K562 (cell line): ENCODE measurements at regions not wholly inside any gene's neighbourhood (a gene's known extent, or its start where the extent isn't known, plus 50 kb on each side); places are given as distances from the start of the nearest gene placed in this dataset.
"Not testable (repeated sequence)": the region's sequence is repeated elsewhere in the genome, so short reads cannot be mapped to it uniquely, and the experiment has no call there.

Experiments
- ATAC-seq: fragments of 200-7000 bp; cut with Tn5 transposase; 3 replicates; pipeline ENCODE4 v1.9.1; 2020; ENCODE audit warnings: moderate library complexity
- BruUV-seq: library from RNA; stranded (reverse); fragments of 400-500 nt; replicated peaks from 2 replicates; lab custom pipeline; 2021; lab: Mats Ljungman, UMichigan
- CTCF ChIA-PET: fragments of 300-600 bp; formaldehyde crosslinking; extraction: SDS; loops from one replicate; lab custom pipeline; 2021; ENCODE audit warnings: low intra/inter-chr PET ratio; lab: Yijun Ruan, JAX
- POLR2A ChIA-PET: fragments of 300-600, 350-650 bp; sonication (Branson Sonifier 250); formaldehyde crosslinking; extraction: SDS; loops from one replicate; lab custom pipeline; 2021; ENCODE audit warnings: antibody characterized with exemption, inconsistent platforms; lab: Yijun Ruan, JAX
- DNase-seq, 4 experiments: peaks; one replicate each; pipeline versions ENCODE4 v3.0.0 to v3.0.0-alpha.2; 2011 to 2018; ENCODE audit warnings: low spot score in 3 of 4, mixed read lengths in 3 of 4; ENCODE audit errors: extremely low read depth in 1 of 4
- FAIRE-seq: peaks from 2 replicates; lab custom pipeline; 2011; peaks lifted over from hg19 to GRCh38; lab: Jason Lieb, UNC
- H2AFZ ChIP-seq: 2 replicates; pipeline ENCODE4 v1.6.0; 2011; ENCODE audit warnings: low read depth, low read length, control low read depth, inconsistent platforms
- H3K27ac ChIP-seq: fragments of 200-600 bp; 3 replicates; pipeline ENCODE4 v1.8.0; 2011; ENCODE audit warnings: low read depth, mild to moderate bottlenecking, control low read depth, inconsistent platforms, low read length, moderate library complexity, mixed read lengths; ENCODE audit errors: extremely low read depth
- H3K27me3 ChIP-seq, 2 experiments: fragments of 300-600 bp in 1 of 2; 2 replicates in 1 of 2; 3 replicates in 1 of 2; pipeline versions ENCODE4 v1.6.0 to v1.8.0; 2011; ENCODE audit warnings: inconsistent platforms in 2 of 2, low read length in 2 of 2, mild to moderate bottlenecking in 1 of 2, mixed read lengths in 1 of 2, moderate library complexity in 1 of 2; ENCODE audit not compliant: control insufficient read depth in 2 of 2, insufficient read depth in 2 of 2
- H3K36me3 ChIP-seq: fragments of 300-600 bp; 3 replicates; pipeline ENCODE4 v1.8.0; 2011; ENCODE audit warnings: mild to moderate bottlenecking, low read length, inconsistent platforms; ENCODE audit not compliant: control insufficient read depth, insufficient read depth
- H3K4me1 ChIP-seq, 2 experiments: fragments of 200-600 bp in 1 of 2; replicated peaks in 1 of 2; 2 replicates in 1 of 2; 3 replicates in 1 of 2; pipeline versions ENCODE4 v1.5.1 to v1.8.0; 2011; ENCODE audit warnings: inconsistent platforms in 2 of 2, low read length in 2 of 2, mild to moderate bottlenecking in 1 of 2, mixed read lengths in 1 of 2, moderate library complexity in 1 of 2; ENCODE audit not compliant: control insufficient read depth in 2 of 2, insufficient read depth in 2 of 2
- H3K4me2 ChIP-seq: 2 replicates; pipeline ENCODE4 v1.6.1; 2011; ENCODE audit warnings: low read length, control low read depth, inconsistent platforms, mixed read lengths; ENCODE audit not compliant: insufficient read depth
- H3K4me3 ChIP-seq: fragments of 200-600 bp; sonication (generic), shearing (Covaris generic); 2 replicates; pipeline ENCODE4 v1.5.1; 2016; ENCODE audit warnings: control low read depth, inconsistent platforms
- H3K79me2 ChIP-seq: fragments of 200-600 bp; 3 replicates; pipeline ENCODE4 v1.8.0; 2011; ENCODE audit warnings: low read length, inconsistent platforms; ENCODE audit not compliant: control insufficient read depth, insufficient read depth
- H3K9ac ChIP-seq, 2 experiments: 2 replicates each; pipeline versions ENCODE4 v1.6.0 to v1.6.1; 2011; ENCODE audit warnings: low read depth in 2 of 2, low read length in 2 of 2, control low read depth in 1 of 2, inconsistent platforms in 1 of 2, mild to moderate bottlenecking in 1 of 2, mixed read lengths in 1 of 2; ENCODE audit not compliant: insufficient read depth in 1 of 2
- H3K9me1 ChIP-seq: one replicate; pipeline ENCODE4 v1.6.0; 2011; ENCODE audit warnings: inconsistent platforms, mild to moderate bottlenecking, low read length, moderate library complexity; ENCODE audit not compliant: control insufficient read depth, insufficient read depth
- H3K9me3 ChIP-seq: replicated peaks from 2 replicates; pipeline ENCODE4 v1.5.1; 2011; ENCODE audit warnings: low read depth, low read length, inconsistent platforms; ENCODE audit not compliant: control insufficient read depth, insufficient read depth
- H4K20me1 ChIP-seq: replicated peaks from 2 replicates; pipeline ENCODE4 v1.6.1; 2011; ENCODE audit warnings: low read length, inconsistent platforms, mixed read lengths; ENCODE audit not compliant: control insufficient read depth, insufficient read depth
- CC2D1A ChIP-seq: fragments of 450-650 bp; IDR thresholded peaks from 2 replicates; pipeline ENCODE4 v1.6.1; 2017; ENCODE audit warnings: mild to moderate bottlenecking
- HDAC8 ChIP-seq: fragments of 450-650 bp; IDR thresholded peaks from 2 replicates; pipeline ENCODE4 v1.6.1; 2016; ENCODE audit warnings: mild to moderate bottlenecking, missing genetic modification characterization, moderate library complexity, missing compliant biosample characterization
- SIX5 ChIP-seq, 2 experiments: IDR thresholded peaks; 2 replicates each; pipeline ENCODE4 v1.6.1; 2011; ENCODE audit warnings: low read length in 2 of 2, borderline replicate concordance in 1 of 2, low read depth in 1 of 2, mild to moderate bottlenecking in 1 of 2, moderate library complexity in 1 of 2; ENCODE audit not compliant: insufficient read depth in 1 of 2
- XRCC3 ChIP-seq: fragments of 450-650 bp; IDR thresholded peaks from 2 replicates; pipeline ENCODE4 v1.6.1; 2017; ENCODE audit warnings: mild to moderate bottlenecking, moderate library complexity
- ZNF253 ChIP-seq: fragments of 250-450 bp; sonication (Bioruptor Pico); conservative IDR thresholded peaks from 2 replicates; pipeline ENCODE4 v1.6.1; 2021; ENCODE audit warnings: mild to moderate bottlenecking
- ZNF77 ChIP-seq: fragments of 250-450 bp; sonication (Bioruptor Pico); IDR thresholded peaks from 2 replicates; pipeline ENCODE4 v1.5.0; 2020
- WGBS: fragments of 100-300 bp; shearing (Covaris generic); methylation state at CpG from one replicate; pipeline ENCODE4 v1.1.6; 2016; ENCODE audit warnings: low coverage, mixed read lengths; ENCODE audit not compliant: insufficient coverage; ENCODE audit errors: missing lambda C conversion rate; 5-methylcytosine and 5-hydroxymethylcytosine counted together
- in situ Hi-C: fragments of 300-500 bp; cut with MboI; formaldehyde crosslinking; loops from 4 replicates; pipeline ENCODE4 v1.15.0; 2018; ENCODE audit warnings: inconsistent platforms, mixed read lengths
- intact Hi-C: fragments of 100-400 bp; cut with micrococcal nuclease; formaldehyde crosslinking; loops from 2 replicates; pipeline ENCODE4 v1.14.2; 2022

DNA sequence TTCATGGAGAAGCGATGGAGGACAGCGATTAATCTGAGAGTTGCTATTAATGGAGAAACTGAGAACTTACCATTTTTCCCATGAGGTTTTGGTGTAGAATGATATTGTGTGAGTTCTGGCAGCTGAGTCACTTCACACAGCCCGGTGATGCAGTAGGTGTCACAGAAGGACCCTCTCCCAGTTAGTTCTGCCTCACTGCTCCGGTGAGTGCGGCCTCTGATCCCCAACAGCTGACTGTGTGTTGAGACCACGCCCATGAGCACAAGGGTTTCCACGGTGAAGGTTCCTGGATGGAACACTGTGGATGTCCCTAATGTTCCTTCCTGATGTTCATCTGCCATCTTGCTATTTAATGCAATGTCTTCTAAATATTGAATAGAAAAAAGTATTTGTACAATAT, 114.0 kb upstream of the SULF2 start:
- WGBS = no CpG with 5 or more reads among the region's 7 CpGs
- H3K27ac ChIP-seq, BruUV-seq, H3K4me3 ChIP-seq, H2AFZ ChIP-seq, H3K4me2 ChIP-seq, H3K9me1 ChIP-seq, in situ Hi-C loops, CTCF ChIA-PET, H3K79me2 ChIP-seq, H3K9me3 ChIP-seq, H3K36me3 ChIP-seq, H3K27me3 ChIP-seq, H4K20me1 ChIP-seq, ATAC-seq, FAIRE-seq, H3K4me1 ChIP-seq, POLR2A ChIA-PET, H3K9ac ChIP-seq, DNase-seq: not testable (repeated sequence)
- intact Hi-C loops = loop anchor here (5.0 to 10.0 kb wide), 2 partner anchors 55 to 618 kb away; no protein-coding TSS in a partner anchor

DNA sequence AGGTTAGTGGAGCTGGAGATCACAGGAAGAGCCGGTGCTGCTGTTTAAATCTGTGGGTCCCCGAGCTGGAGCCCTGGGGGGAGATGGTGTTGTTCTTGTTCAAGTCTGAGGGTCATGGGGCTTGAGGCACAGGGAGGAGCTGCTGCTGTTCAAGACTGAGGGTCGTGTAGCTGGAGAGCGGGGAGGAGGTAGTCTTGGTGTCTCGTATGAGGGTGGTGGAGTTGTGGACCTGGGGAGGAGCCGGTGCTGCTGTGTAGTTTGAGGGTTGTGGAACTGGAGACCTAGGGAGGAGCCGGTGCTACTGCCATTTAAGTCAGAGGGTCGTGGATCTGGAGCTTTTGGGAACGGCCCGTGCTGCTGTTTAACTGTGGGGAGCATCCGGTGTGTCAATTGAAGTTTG, 112.2 kb upstream of the SULF2 start:
- H3K79me2 ChIP-seq = no peaks in the 10 kb centered on the region
- CTCF ChIA-PET = no interaction called here
- H3K4me1 ChIP-seq = no peaks in the 10 kb centered on the region
- H3K27ac ChIP-seq = no peak overlapping the region
- TF ChIP-seq CC2D1A (no peak), ZNF253 (CRISPR knock-in tag) (no peak), SIX5 (IDR thresholded peaks at IDR 0.05; ENCODE audit: borderline replicate concordance in 1 of 2, insufficient read depth in 1 of 2, low read depth in 1 of 2, low read length in 2 of 2) (no peak), ZNF77 (CRISPR knock-in tag) (no peak), XRCC3 (no peak), HDAC8 (tag) (no peak)
- TF ChIP-seq, all 486 proteins: peak for 0
- POLR2A ChIA-PET = interaction anchor here (0.6 kb wide), 1 partner anchor 223 kb away, joined by 3 read pairs; no protein-coding TSS in a partner anchor
- peaks cover 0 to 7% of the 10 kb centered on the region in 2 experiments; a peak in 2 of 5 replicates for H3K27me3 ChIP-seq
- no peaks in the 10 kb centered on the region for H4K20me1 ChIP-seq
- no peaks in the 10 kb centered on the region for H3K9me3 ChIP-seq
- H2AFZ ChIP-seq = no peak overlapping the region
- no peak overlapping the region for H3K4me2 ChIP-seq
- H3K9ac ChIP-seq = no peak overlapping the region
- intact Hi-C loops = loop anchor here (5.0 to 10.0 kb wide), 2 partner anchors 53 to 620 kb away; no protein-coding TSS in a partner anchor
- FAIRE-seq (no peak), DNase-seq (no peak), ATAC-seq (no peak)
- BruUV-seq = no TSS peak
- no peak overlapping the region for H3K4me3 ChIP-seq
- H3K9me1 ChIP-seq = no peaks in the 10 kb centered on the region
- in situ Hi-C loops = no loop called here
- 3% methylated on average over 11 of the region's 11 CpGs for WGBS
- no peaks in the 10 kb centered on the region for H3K36me3 ChIP-seq

DNA sequence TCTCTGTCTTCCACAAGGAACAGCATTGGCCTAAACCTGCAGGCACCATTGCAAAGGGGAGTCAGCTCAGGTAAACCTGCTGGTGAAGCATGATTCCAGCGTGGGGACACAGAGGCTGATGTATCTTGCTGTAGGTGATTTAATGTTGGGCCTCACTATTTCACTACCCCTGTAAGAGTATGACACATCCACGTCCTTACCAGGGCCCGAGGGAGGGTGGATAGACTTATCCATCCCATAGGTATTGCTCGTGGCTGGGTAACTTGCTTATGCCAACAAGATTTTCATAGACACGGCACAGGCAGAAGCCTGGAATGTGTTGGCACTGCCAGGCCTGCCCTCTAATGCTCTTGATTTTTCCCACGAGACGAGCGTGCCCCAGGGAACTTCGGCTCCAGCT, 107.4 kb upstream of the SULF2 start:
- intact Hi-C loops = loop anchor here (10.0 kb wide), 1 partner anchor 48 kb away; no protein-coding TSS in a partner anchor
- ATAC-seq, POLR2A ChIA-PET, H4K20me1 ChIP-seq, H3K4me3 ChIP-seq, H3K9me3 ChIP-seq, H2AFZ ChIP-seq, H3K4me2 ChIP-seq, H3K79me2 ChIP-seq, H3K9me1 ChIP-seq, H3K27ac ChIP-seq, BruUV-seq, H3K36me3 ChIP-seq, FAIRE-seq, CTCF ChIA-PET, H3K9ac ChIP-seq, DNase-seq, H3K4me1 ChIP-seq: not testable (repeated sequence)
- 0% methylated on average over 1 of the region's 9 CpGs for WGBS
- peaks cover 0 to 15% of the 10 kb centered on the region in 2 experiments; a peak in 3 of 5 replicates for H3K27me3 ChIP-seq
- in situ Hi-C loops = loop anchor here (5.0 kb wide), 2 partner anchors 75 to 625 kb away; no protein-coding TSS in a partner anchor
